Neural crest cell (in vitro differentiated cells): ENCODE measurements at regions not wholly inside any gene's neighbourhood (a gene's known extent, or its start where the extent isn't known, plus 50 kb on each side); places are given as distances from the start of the nearest gene placed in this dataset.

ENCODE experiments used
- DNase-seq: peaks from one replicate; pipeline ENCODE4 v3.0.0; 2021; ENCODE audit warnings: low read depth, mixed read lengths, low spot score
- H3K27ac Mint-ChIP-seq: one replicate; pipeline ENCODE4 v1.8.0; 2021; ENCODE audit warnings: mild to moderate bottlenecking, mixed read lengths; ENCODE audit not compliant: unreplicated experiment
- H3K27me3 Mint-ChIP-seq: 2 replicates; pipeline ENCODE4 v1.8.0; 2021; ENCODE audit warnings: low read depth, mild to moderate bottlenecking, mixed read lengths
- H3K36me3 Mint-ChIP-seq: 2 replicates; pipeline ENCODE4 v1.8.0; 2021; ENCODE audit warnings: low read depth, mild to moderate bottlenecking, mixed read lengths
- H3K4me1 Mint-ChIP-seq: 2 replicates; pipeline ENCODE4 v1.8.0; 2021; ENCODE audit warnings: mixed read lengths
- H3K4me3 Mint-ChIP-seq: one replicate; pipeline ENCODE4 v1.8.0; 2021; ENCODE audit warnings: mild to moderate bottlenecking, mixed read lengths
- H3K9me3 Mint-ChIP-seq: 2 replicates; pipeline ENCODE4 v1.8.0; 2021; ENCODE audit warnings: mixed read lengths
- CTCF ChIP-seq: fragments of 200-600 bp; sonication (generic); conservative IDR thresholded peaks from 2 replicates; pipeline ENCODE4 v1.5.0; 2021; ENCODE audit warnings: antibody characterized with exemption, mild to moderate bottlenecking

- Mint-ChIP-seq H3K4me3 (no peak overlapping the region), H3K27me3 (no peaks in the 10 kb centered on the region), H3K36me3 (no peaks in the 10 kb centered on the region), H3K4me1 (no peaks in the 10 kb centered on the region), H3K27ac (no peak overlapping the region), H3K9me3 (peaks cover 2% of the 10 kb centered on the region)
- no peak for TF ChIP-seq CTCF
- DNase-seq: no peak
These were observed 655.0 kb downstream of the POM121L12 start for GRCh38 chr7:53690411-53690810.

- no peak for DNase-seq
- peaks cover 2% of the 10 kb centered on the region for H3K9me3 Mint-ChIP-seq
- no peak overlapping the region for H3K27ac Mint-ChIP-seq
- H3K4me1 Mint-ChIP-seq: no peaks in the 10 kb centered on the region
- no peaks in the 10 kb centered on the region for H3K27me3 Mint-ChIP-seq
- no peak for TF ChIP-seq CTCF
- H3K36me3 Mint-ChIP-seq: no peaks in the 10 kb centered on the region
- no peak overlapping the region for H3K4me3 Mint-ChIP-seq
These were observed 662.5 kb downstream of the POM121L12 start for GRCh38 chr7:53697913-53698312.

GRCh38 chr7:53699215-53699837 lies 663.9 kb downstream of the POM121L12 start:
- no peak for DNase-seq
- H3K9me3 Mint-ChIP-seq: peaks cover 2% of the 10 kb centered on the region
- TF ChIP-seq CTCF: no peak
- H3K4me1 Mint-ChIP-seq: no peaks in the 10 kb centered on the region
- no peak overlapping the region for H3K27ac Mint-ChIP-seq
- no peaks in the 10 kb centered on the region for H3K36me3 Mint-ChIP-seq
- no peak overlapping the region for H3K4me3 Mint-ChIP-seq
- no peaks in the 10 kb centered on the region for H3K27me3 Mint-ChIP-seq

- H3K9me3 Mint-ChIP-seq: no peaks in the 10 kb centered on the region
- no peak for DNase-seq
- no peak for TF ChIP-seq CTCF
These were observed 683.7 kb downstream of the POM121L12 start for GRCh38 chr7:53719122-53719521.

GRCh38 chr7:53740971-53741370 lies 705.5 kb downstream of the POM121L12 start:
- Mint-ChIP-seq H3K4me1 (no peaks in the 10 kb centered on the region), H3K4me3 (no peak overlapping the region), H3K36me3 (no peaks in the 10 kb centered on the region), H3K9me3 (peaks cover 15% of the 10 kb centered on the region), H3K27ac (no peak overlapping the region), H3K27me3 (no peaks in the 10 kb centered on the region)
- no peak for TF ChIP-seq CTCF
- no peak for DNase-seq

More at GRCh38 chr7:53719122-53719521, 683.7 kb downstream of the POM121L12 start:
- Mint-ChIP-seq H3K27me3 (no peaks in the 10 kb centered on the region), H3K27ac (no peak overlapping the region), H3K36me3 (peaks cover 3% of the 10 kb centered on the region), H3K4me1 (no peaks in the 10 kb centered on the region), H3K4me3 (no peak overlapping the region)
